ENCODE measurements at regions not wholly inside any gene's neighbourhood (a gene's known extent, or its start where the extent isn't known, plus 50 kb on each side); places are given as distances from the start of the nearest gene placed in this dataset.

- CTCF ChIA-PET: no interaction called here
- H3K36me3 Mint-ChIP-seq (ENCODE audit: low read depth): no peaks in the 10 kb centered on the region
- peaks cover 4% of the 10 kb centered on the region for H3K9me3 Mint-ChIP-seq
- DNase-seq (no peak), ATAC-seq (no peak)
- no peak overlapping the region for H3K4me3 Mint-ChIP-seq
- no peaks in the 10 kb centered on the region for H3K4me1 Mint-ChIP-seq (ENCODE audit: low read depth)
- H3K27ac Mint-ChIP-seq: no peak overlapping the region
- intact Hi-C loops (cut with micrococcal nuclease): no loop called here
- no peak for TF ChIP-seq CTCF (IDR thresholded peaks at IDR 0.05)
- POLR2A ChIA-PET: no interaction called here
- H3K27me3 Mint-ChIP-seq: no peaks in the 10 kb centered on the region
Observed at GRCh38 chr5:123720339-123720738, 208.4 kb downstream of the CSNK1G3 start.

DNA sequence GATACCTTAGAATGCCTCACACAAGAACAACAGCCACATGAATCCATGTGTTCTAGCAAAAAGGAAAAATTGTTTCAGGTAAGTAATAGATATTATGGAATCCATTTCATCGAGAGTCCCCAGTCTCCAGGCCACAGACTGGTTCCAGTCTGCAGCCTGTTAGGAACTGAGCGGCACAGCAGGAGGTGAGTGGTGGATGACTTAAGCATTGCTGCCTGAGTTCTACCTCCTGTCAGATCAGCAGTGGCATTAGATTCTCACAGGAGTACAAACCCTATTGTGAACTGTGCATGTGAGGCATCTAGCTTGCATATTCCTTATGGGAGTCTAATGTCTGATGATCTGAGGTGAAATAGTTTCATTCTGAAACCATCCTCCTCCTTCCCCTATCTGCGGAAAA lies 207.0 kb downstream of the CSNK1G3 start:
- H3K9me3 Mint-ChIP-seq: peaks cover 1% of the 10 kb centered on the region
- no peak for ATAC-seq

GRCh38 chr5:123718238-123718637 lies 206.3 kb downstream of the CSNK1G3 start:
- DNase-seq (no peak), ATAC-seq (no peak)
- POLR2A ChIA-PET: no interaction called here
- Mint-ChIP-seq H3K27ac (no peak overlapping the region), H3K27me3 (no peaks in the 10 kb centered on the region), H3K4me1 (ENCODE audit: low read depth) (no peaks in the 10 kb centered on the region), H3K9me3 (peaks cover 2% of the 10 kb centered on the region), H3K36me3 (ENCODE audit: low read depth) (no peaks in the 10 kb centered on the region), H3K4me3 (no peak overlapping the region)
- CTCF ChIA-PET: no interaction called here
- no peak for TF ChIP-seq CTCF (IDR thresholded peaks at IDR 0.05)
- intact Hi-C loops (cut with micrococcal nuclease): no loop called here

More for the DNA sequence above, 207.0 kb downstream of the CSNK1G3 start:
- H3K4me1 Mint-ChIP-seq (ENCODE audit: low read depth): no peaks in the 10 kb centered on the region
- H3K36me3 Mint-ChIP-seq (ENCODE audit: low read depth): no peaks in the 10 kb centered on the region
- no peak for TF ChIP-seq CTCF (IDR thresholded peaks at IDR 0.05)
- H3K4me3 Mint-ChIP-seq: no peak overlapping the region
- ChIA-PET POLR2A (no interaction called here), CTCF (no interaction called here)
- no peaks in the 10 kb centered on the region for H3K27me3 Mint-ChIP-seq
- intact Hi-C loops (cut with micrococcal nuclease): no loop called here
- DNase-seq: no peak
- H3K27ac Mint-ChIP-seq: no peak overlapping the region

DNA sequence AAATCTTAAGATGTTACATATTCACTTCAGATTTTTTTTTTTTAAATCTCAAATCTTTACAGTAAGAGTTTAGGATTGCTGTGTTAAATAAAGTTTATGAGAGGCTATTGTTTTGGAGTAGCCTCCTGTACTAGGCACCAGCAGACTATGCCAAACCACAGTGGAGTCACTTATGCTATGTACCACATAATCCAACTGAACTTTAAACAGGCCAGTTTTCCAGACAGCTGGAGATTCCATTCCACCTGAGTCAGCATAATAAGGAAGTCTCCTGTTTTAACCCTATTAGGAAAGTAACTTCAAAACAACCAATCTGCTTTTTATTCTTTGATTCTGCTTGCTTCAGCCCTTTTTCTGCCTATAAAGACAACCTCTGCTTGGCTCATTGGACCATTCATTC lies 205.2 kb downstream of the CSNK1G3 start:
- no peak for TF ChIP-seq CTCF (IDR thresholded peaks at IDR 0.05)
- intact Hi-C loops (cut with micrococcal nuclease): no loop called here
- Mint-ChIP-seq H3K9me3 (peaks cover 5% of the 10 kb centered on the region), H3K36me3 (ENCODE audit: low read depth) (no peaks in the 10 kb centered on the region), H3K27me3 (no peaks in the 10 kb centered on the region), H3K27ac (no peak overlapping the region), H3K4me1 (ENCODE audit: low read depth) (no peaks in the 10 kb centered on the region), H3K4me3 (no peak overlapping the region)
- POLR2A ChIA-PET: no interaction called here
- ATAC-seq (no peak), DNase-seq (no peak)
- CTCF ChIA-PET: no interaction called here

GRCh38 chr5:123710031-123710430 lies 198.1 kb downstream of the CSNK1G3 start:
- Mint-ChIP-seq H3K27me3 (no peaks in the 10 kb centered on the region), H3K36me3 (ENCODE audit: low read depth) (no peaks in the 10 kb centered on the region), H3K9me3 (peaks cover 4% of the 10 kb centered on the region), H3K4me1 (ENCODE audit: low read depth) (no peaks in the 10 kb centered on the region), H3K4me3 (no peak overlapping the region), H3K27ac (no peak overlapping the region)
- DNase-seq (no peak), ATAC-seq (no peak)
- TF ChIP-seq CTCF (IDR thresholded peaks at IDR 0.05): no peak
- intact Hi-C loops (cut with micrococcal nuclease): no loop called here
- ChIA-PET POLR2A (no interaction called here), CTCF (interaction anchor here (1.0 kb wide), 1 partner anchor 19 kb away, joined by 3 read pairs; no protein-coding TSS in a partner anchor)
